ENCODE measurements at regions not wholly inside any gene's neighbourhood (a gene's known extent, or its start where the extent isn't known, plus 50 kb on each side); places are given as distances from the start of the nearest gene placed in this dataset.

GRCh38 chr7:46459942-46460341 lies 538.9 kb upstream of the IGFBP3 start (continued):
- TF ChIP-seq IRF5 (IDR thresholded peaks at IDR 0.05; ENCODE audit: borderline replicate concordance) (no peak), PKNOX1 (IDR thresholded peaks at IDR 0.05) (no peak), EGR1 (IDR thresholded peaks at IDR 0.05; ENCODE audit: borderline replicate concordance in 1 of 2, low read depth in 2 of 2, low read length in 2 of 2) (no peak)

- FAIRE-seq (no peak), ATAC-seq (no peak), DNase-seq (ENCODE audit: low read depth, low spot score) (no peak)
- Histone ChIP-seq H3K4me1 (ENCODE audit: control insufficient read depth, insufficient read depth, low read length) (no peaks in the 10 kb centered on the region), H3K9me3 (replicated peaks; ENCODE audit: control insufficient read depth, insufficient read depth, low read length) (no peaks in the 10 kb centered on the region), H3K4me3 (no peak overlapping the region), H3K36me3 (ENCODE audit: control insufficient read depth in 2 of 2, insufficient read depth in 2 of 2, low read length in 1 of 2) (no peaks in the 10 kb centered on the region), H3K27me3 (replicated peaks in 1 of 2; ENCODE audit: control insufficient read depth in 2 of 2, insufficient read depth in 2 of 2, low read length in 1 of 2) (no peaks in the 10 kb centered on the region), H3K9ac (ENCODE audit: control insufficient read depth, insufficient read depth, low read length) (no peak overlapping the region), H3K79me2 (ENCODE audit: control insufficient read depth, insufficient read depth, low read length) (no peaks in the 10 kb centered on the region), H3K27ac (ENCODE audit: control insufficient read depth, insufficient read depth) (no peak overlapping the region), H2AFZ (ENCODE audit: control insufficient read depth, low read depth, low read length) (no peak overlapping the region), H3K4me2 (ENCODE audit: control insufficient read depth, insufficient read depth) (no peak overlapping the region), H4K20me1 (ENCODE audit: control insufficient read depth, insufficient read depth) (no peaks in the 10 kb centered on the region)
- intact Hi-C loops (cut with micrococcal nuclease; ENCODE audit: unreplicated experiment) (no loop called here), in situ Hi-C loops (cut with MboI) (no loop called here)
- ChIA-PET POLR2A (no interaction called here), SMC1A (ENCODE audit: uncharacterized antibody, unreplicated experiment) (no interaction called here), RAD21 (ENCODE audit: unreplicated experiment) (no interaction called here), CTCF (no interaction called here)
- no TSS peak for BruUV-seq (replicated peaks)
- 14% methylated on average over 2 of the region's 2 CpGs for WGBS (ENCODE audit: insufficient coverage, insufficient replicate concordance, low lambda C conversion rate, missing lambda C conversion rate)
- TF ChIP-seq RCOR1 (conservative IDR thresholded peaks at IDR 0.05; ENCODE audit: low read depth, low read length): no peak
- TF ChIP-seq SKIL (IDR thresholded peaks at IDR 0.05; ENCODE audit: low read depth, poor library complexity, severe bottlenecking): no peak
- no peak for TF ChIP-seq NR2C1 (IDR thresholded peaks at IDR 0.05)
- no peak for TF ChIP-seq REST (IDR thresholded peaks at IDR 0.05; ENCODE audit: low read depth, low read length)
- TF ChIP-seq CBX5 (IDR thresholded peaks at IDR 0.05; ENCODE audit: low read depth): no peak
- TF ChIP-seq HDAC6 (IDR thresholded peaks at IDR 0.05; ENCODE audit: unreplicated experiment): no peak
- no peak for TF ChIP-seq FOS (IDR thresholded peaks at IDR 0.05; ENCODE audit: borderline replicate concordance, extremely low read depth, insufficient read length)
- no peak for TF ChIP-seq RFX5 (IDR thresholded peaks at IDR 0.05; ENCODE audit: low read depth, low read length)
- no peak for TF ChIP-seq POLR2A (IDR thresholded peaks at IDR 0.05; ENCODE audit: low read depth, low read length)
- no peak for TF ChIP-seq POLR2AphosphoS5 (IDR thresholded peaks at IDR 0.05; ENCODE audit: low read length)
- TF ChIP-seq YY1 (IDR thresholded peaks at IDR 0.05; ENCODE audit: low read depth, low read length): no peak
- no peak for TF ChIP-seq PBX3 (IDR thresholded peaks at IDR 0.05; ENCODE audit: insufficient replicate concordance, low read depth, low read length)
Observed at GRCh38 chr7:46454816-46455215, 533.7 kb upstream of the IGFBP3 start.
